RWPE2 (cell line): ENCODE measurements at regions not wholly inside any gene's neighbourhood (a gene's known extent, or its start where the extent isn't known, plus 50 kb on each side); places are given as distances from the start of the nearest gene placed in this dataset.

Experiments used
- ATAC-seq: fragments of 200-7000 bp; cut with Tn5 transposase; 3 replicates; pipeline ENCODE4 v1.9.1; 2021; ENCODE audit warnings: low read depth
- DNase-seq: peaks from one replicate; pipeline ENCODE4 v3.0.0-alpha.2; 2020; ENCODE audit warnings: low spot score
- H3K27ac ChIP-seq: fragments of 450-650 bp; 2 replicates; pipeline ENCODE4 v1.5.1; 2017; ENCODE audit warnings: mild to moderate bottlenecking; ENCODE audit not compliant: poor library complexity, severe bottlenecking
- H3K27me3 ChIP-seq: fragments of 250-450 bp; sonication (Bioruptor Pico); 2 replicates; pipeline ENCODE4 v1.5.1; 2021; ENCODE audit warnings: mild to moderate bottlenecking, moderate library complexity; ENCODE audit not compliant: insufficient read depth, poor library complexity, severe bottlenecking
- H3K36me3 ChIP-seq: fragments of 250-450 bp; sonication (Bioruptor Pico); 2 replicates; pipeline ENCODE4 v1.5.1; 2020; ENCODE audit warnings: low read depth, mild to moderate bottlenecking, moderate library complexity
- H3K4me1 ChIP-seq: fragments of 250-450 bp; sonication (Bioruptor Pico); 2 replicates; pipeline ENCODE4 v1.5.1; 2021; ENCODE audit warnings: mild to moderate bottlenecking, moderate library complexity; ENCODE audit not compliant: insufficient read depth, poor library complexity, severe bottlenecking
- H3K4me3 ChIP-seq: fragments of 250-450 bp; sonication (Bioruptor Pico); 2 replicates; pipeline ENCODE4 v1.5.1; 2021; ENCODE audit warnings: mild to moderate bottlenecking, moderate library complexity; ENCODE audit not compliant: severe bottlenecking
- H3K9me3 ChIP-seq: fragments of 250-450 bp; sonication (Bioruptor Pico); 2 replicates; pipeline ENCODE4 v1.5.1; 2021; ENCODE audit warnings: mild to moderate bottlenecking, moderate library complexity; ENCODE audit not compliant: severe bottlenecking
- TF ChIP-seq, protein P1 (sequence below): fragments of 450-650 bp; IDR thresholded peaks from one replicate; pipeline ENCODE4 v1.5.1; 2017; ENCODE audit warnings: mild to moderate bottlenecking, moderate library complexity; ENCODE audit not compliant: poor library complexity, severe bottlenecking

DNA sequence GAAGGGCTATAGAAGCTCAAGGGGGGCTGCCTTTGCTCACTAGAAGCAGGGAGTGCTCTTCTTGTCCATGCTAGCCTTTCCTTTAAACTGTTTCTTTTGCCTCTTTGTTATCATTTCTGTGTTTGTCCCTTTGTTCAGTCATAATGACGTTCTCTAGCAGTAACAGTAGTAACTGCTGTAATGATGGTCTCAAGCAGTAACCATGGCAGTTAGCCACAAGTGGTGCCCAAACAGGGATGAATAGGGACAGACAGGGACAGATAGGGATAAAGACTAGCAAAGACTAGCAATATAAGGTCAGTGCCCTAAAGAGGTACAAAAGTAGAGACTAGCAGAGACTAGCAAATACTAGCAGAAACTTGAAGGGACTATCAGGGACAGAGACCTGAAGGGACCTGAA is 869.0 kb upstream of the PRR20A start:
- TF ChIP-seq, protein P1, sequence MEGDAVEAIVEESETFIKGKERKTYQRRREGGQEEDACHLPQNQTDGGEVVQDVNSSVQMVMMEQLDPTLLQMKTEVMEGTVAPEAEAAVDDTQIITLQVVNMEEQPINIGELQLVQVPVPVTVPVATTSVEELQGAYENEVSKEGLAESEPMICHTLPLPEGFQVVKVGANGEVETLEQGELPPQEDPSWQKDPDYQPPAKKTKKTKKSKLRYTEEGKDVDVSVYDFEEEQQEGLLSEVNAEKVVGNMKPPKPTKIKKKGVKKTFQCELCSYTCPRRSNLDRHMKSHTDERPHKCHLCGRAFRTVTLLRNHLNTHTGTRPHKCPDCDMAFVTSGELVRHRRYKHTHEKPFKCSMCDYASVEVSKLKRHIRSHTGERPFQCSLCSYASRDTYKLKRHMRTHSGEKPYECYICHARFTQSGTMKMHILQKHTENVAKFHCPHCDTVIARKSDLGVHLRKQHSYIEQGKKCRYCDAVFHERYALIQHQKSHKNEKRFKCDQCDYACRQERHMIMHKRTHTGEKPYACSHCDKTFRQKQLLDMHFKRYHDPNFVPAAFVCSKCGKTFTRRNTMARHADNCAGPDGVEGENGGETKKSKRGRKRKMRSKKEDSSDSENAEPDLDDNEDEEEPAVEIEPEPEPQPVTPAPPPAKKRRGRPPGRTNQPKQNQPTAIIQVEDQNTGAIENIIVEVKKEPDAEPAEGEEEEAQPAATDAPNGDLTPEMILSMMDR, result no peak
- Histone ChIP-seq H3K36me3 (no peaks in the 10 kb centered on the region), H3K27ac (no peak overlapping the region), H3K9me3 (no peaks in the 10 kb centered on the region), H3K27me3 (no peaks in the 10 kb centered on the region), H3K4me3 (no peak overlapping the region), H3K4me1 (no peaks in the 10 kb centered on the region)
- ATAC-seq (no peak), DNase-seq (no peak)

DNA sequence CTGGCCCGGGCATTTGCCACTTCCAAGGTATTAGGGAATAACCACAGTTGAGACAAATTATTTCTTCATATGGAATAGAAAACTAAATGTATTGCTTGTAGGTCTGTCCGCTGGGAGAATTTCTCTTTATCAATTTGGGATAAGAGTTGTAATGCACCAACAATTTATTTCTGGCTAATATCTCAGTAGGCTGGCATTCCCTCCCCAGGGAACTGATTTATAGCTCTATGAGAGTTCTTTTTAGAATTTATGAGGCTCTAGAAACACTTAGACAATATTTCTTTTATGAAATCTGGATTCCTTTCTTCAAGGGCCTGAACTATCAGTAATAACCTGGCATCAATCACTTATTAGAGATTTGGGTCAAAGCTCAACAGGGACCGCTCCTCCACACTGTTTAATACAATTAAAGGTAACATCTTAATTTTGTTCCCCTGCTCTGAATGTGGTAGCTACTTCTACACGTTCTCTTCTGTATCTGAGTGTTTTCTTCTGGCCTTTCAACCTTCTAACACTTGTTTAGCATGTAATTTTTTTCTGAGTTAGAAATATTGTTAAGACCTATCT is 857.4 kb upstream of the PRR20A start:
- no peak for ATAC-seq

DNA sequence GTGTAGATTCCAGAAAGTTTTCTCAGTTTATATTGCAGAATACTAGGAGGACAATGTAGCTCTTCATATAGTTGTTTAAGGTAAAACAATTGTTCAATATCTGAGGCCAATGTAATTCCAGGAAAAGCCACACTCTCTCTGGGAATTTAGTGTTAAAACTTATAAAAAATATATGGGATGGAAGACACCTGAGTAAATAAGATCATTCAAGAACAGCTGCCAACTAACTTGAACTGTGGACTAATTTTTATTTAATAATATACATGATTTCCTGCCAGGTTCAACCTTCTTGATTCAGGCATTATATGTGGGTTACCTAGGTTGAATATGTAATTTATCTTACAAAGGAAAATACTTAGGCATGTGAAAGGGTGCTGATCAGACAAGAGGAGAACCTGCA is 841.1 kb upstream of the PRR20A start:
- no peak for ATAC-seq
- Histone ChIP-seq H3K36me3 (no peaks in the 10 kb centered on the region), H3K9me3 (no peaks in the 10 kb centered on the region), H3K27ac (no peak overlapping the region), H3K27me3 (no peaks in the 10 kb centered on the region), H3K4me1 (no peaks in the 10 kb centered on the region), H3K4me3 (no peak overlapping the region)
- no peak for DNase-seq
- TF ChIP-seq, protein P1, result no peak

More for the DNA sequence above, 857.4 kb upstream of the PRR20A start:
- H3K4me1 ChIP-seq, result no peaks in the 10 kb centered on the region
- no peak for DNase-seq
- H3K36me3 ChIP-seq, result no peaks in the 10 kb centered on the region
- H3K9me3 ChIP-seq, result no peaks in the 10 kb centered on the region
- H3K27me3 ChIP-seq, result no peaks in the 10 kb centered on the region
- no peak overlapping the region for H3K27ac ChIP-seq
- H3K4me3 ChIP-seq, result no peak overlapping the region
- TF ChIP-seq, protein P1, result no peak

DNA sequence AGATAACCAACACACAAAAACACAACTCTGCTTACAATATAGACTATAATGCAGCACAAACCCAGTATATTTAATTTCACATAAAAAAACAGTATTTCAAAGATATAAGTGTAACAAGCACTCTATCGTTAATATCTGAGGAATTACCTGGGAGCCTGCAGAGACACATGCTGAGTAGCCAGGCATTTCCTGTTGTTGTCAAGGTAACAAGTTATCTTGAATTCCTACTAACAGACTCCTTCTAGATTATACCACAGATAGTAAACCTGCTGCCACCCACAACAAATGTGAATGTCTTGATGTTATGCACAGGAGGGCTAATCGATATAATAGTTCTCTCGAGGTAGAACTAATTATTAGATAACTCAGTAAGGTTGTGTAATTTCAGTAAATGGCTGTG is 826.0 kb upstream of the PRR20A start:
- H3K9me3 ChIP-seq, result no peaks in the 10 kb centered on the region
- TF ChIP-seq, protein P1, result no peak
- no peak for ATAC-seq
- H3K36me3 ChIP-seq, result no peaks in the 10 kb centered on the region
- H3K4me3 ChIP-seq, result no peak overlapping the region
- DNase-seq, result no peak
- no peaks in the 10 kb centered on the region for H3K27me3 ChIP-seq
- no peak overlapping the region for H3K27ac ChIP-seq
- H3K4me1 ChIP-seq, result no peaks in the 10 kb centered on the region

DNA sequence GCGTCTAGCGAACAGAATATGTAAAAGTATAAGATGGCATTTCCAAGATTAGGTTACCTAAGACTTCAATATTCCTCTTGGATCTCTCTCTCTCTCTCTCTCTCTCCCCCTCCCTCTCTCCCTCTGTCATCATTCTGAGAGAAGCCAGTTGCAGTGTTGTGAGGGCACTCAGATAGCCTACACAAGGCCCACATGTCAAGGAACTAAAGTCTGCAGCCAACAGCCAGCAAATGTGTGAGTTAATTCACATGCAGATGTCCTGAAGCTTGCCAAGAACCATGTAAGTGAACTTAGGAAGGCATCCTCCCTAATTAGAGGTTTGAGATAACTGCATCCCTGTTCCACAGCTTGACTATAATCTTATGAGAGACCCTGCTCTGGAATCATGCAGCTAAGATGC is 822.9 kb upstream of the PRR20A start:
- Histone ChIP-seq H3K36me3 (no peaks in the 10 kb centered on the region), H3K4me1 (no peaks in the 10 kb centered on the region), H3K4me3 (no peak overlapping the region), H3K9me3 (no peaks in the 10 kb centered on the region), H3K27me3 (no peaks in the 10 kb centered on the region), H3K27ac (no peak overlapping the region)
- DNase-seq (no peak), ATAC-seq (no peak)
- TF ChIP-seq, protein P1, result no peak
